ENCODE measurements at regions not wholly inside any gene's neighbourhood (a gene's known extent, or its start where the extent isn't known, plus 50 kb on each side); places are given as distances from the start of the nearest gene placed in this dataset.

DNA sequence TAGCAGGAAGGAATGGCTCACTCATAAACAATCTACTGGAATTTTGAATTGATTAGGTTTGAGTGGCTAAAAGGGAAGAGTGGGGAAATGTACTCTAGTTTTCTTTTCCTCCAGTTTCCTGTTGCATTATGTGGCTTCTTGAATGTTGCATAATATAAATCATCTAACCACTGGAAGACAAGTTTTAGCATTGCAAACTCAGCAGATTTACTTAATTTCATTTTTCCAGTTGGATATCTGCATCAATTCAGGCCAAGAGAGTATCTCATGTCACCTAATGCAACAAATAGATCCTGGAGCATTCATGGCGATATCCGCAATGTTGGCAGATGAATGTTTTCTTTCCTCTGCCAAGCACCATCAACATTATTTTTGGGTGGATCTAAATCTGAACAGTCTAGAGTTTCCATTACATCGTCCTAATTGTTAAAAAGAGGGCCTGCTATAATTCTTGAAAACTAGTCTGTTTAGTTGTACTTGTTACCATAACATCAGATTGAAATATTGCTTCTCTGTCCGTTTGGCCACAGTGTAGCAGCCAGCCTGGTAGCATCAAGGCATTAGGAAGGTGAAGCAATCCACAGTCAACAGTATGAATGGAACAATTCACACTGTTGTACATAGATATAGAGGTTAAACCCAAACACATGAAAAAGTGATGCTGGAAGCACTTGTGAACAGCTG is 544.2 kb downstream of the ETNK1 start:
- DNase-seq (ENCODE audit: low spot score): no peak

- DNase-seq (ENCODE audit: low spot score): no peak
These were observed 544.7 kb downstream of the ETNK1 start for GRCh38 chr12:23169696-23170013.

GRCh38 chr12:23174917-23175316 is 549.9 kb downstream of the ETNK1 start:
- DNase-seq (ENCODE audit: low spot score): no peak

GRCh38 chr12:23185346-23185745 is 560.4 kb downstream of the ETNK1 start:
- no peak for DNase-seq (ENCODE audit: low spot score)

DNA sequence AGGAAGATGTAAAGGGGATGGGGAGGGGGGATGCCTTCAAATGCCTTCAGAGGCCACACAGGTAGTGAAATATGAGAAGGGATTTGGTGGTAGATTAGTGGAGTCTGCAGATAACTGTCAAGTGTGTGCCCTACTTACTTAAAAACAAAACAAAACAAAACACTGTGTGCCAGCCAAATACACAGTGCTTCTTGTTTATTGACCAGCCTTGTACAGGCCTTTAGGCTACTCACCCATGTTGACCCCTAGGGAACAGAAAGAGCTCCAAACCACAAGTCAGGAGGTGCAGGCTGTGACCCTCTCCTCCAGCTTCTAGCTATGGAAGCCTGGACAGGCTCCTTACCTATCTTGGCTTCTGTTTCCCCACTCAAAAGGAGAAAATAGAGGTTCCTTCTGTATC is 562.0 kb downstream of the ETNK1 start:
- no peak for DNase-seq (ENCODE audit: low spot score)

- DNase-seq (ENCODE audit: low spot score): no peak
These were observed 568.6 kb downstream of the ETNK1 start for GRCh38 chr12:23193552-23193951.

DNA sequence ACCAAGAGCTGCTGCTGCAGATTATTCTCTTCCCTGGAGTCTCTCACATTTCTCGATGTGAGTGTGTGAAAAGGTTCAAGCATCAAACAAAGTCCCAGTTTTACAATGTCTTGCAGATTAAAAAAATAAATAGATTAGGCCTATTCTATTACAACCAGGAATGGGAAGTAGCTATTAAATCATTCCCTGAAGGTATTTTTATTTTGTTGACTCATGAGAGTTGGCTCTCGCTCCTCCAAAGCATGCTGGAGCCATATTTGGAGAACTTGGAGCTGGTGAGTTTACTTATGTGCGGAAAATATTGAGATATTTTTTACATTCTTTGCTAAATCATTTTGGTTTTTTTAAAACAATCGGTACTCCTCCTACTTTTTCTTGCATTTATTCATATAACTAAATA is 572.3 kb downstream of the ETNK1 start:
- peak; percentile 7 for DNase-seq (ENCODE audit: low spot score)

DNA sequence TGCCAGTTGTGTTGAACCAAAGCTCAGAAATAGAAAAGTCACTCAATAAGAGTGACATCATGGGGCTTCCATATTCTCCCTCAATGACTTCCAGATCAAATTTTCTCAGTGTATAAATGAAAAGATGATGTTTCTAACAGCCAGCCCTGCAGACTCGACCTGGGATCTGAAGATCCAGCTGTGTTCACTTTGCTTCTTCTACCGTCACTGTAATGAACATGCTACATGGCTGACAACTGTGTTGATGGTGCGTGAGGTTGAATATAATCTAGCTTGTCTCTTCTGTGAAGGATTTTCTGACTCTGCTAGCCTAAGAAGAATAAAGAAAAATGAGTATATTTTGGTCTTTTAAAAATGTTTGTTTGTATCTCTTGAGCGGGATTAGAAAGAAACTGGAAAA is 577.8 kb downstream of the ETNK1 start:
- no peak for DNase-seq (ENCODE audit: low spot score)

- DNase-seq (ENCODE audit: low spot score): peak; percentile 68
These were observed 580.2 kb downstream of the ETNK1 start for GRCh38 chr12:23204933-23205778.

DNA sequence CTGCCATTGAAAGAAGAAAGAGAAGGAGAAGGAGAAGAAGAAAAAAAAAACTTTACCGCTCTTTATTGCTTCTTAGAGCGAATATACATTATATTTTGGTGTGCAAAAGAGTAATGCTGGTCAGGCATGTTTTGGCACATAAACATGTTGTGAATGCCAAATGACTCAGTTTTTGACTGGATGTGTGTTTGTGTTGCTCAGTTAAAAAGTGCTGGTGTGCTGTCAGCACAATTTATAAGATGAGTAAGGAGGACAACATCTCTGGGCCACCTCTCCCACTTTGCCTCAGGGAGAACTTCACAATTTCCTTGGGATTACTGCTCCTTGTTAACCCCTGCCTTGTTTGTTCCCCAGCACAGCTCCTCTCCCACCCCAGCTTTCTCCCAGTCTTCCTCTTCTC is 584.8 kb downstream of the ETNK1 start:
- DNase-seq (ENCODE audit: low spot score): no peak

- DNase-seq (ENCODE audit: low spot score): no peak
These were observed 585.6 kb downstream of the ETNK1 start for GRCh38 chr12:23210573-23210972.

DNA sequence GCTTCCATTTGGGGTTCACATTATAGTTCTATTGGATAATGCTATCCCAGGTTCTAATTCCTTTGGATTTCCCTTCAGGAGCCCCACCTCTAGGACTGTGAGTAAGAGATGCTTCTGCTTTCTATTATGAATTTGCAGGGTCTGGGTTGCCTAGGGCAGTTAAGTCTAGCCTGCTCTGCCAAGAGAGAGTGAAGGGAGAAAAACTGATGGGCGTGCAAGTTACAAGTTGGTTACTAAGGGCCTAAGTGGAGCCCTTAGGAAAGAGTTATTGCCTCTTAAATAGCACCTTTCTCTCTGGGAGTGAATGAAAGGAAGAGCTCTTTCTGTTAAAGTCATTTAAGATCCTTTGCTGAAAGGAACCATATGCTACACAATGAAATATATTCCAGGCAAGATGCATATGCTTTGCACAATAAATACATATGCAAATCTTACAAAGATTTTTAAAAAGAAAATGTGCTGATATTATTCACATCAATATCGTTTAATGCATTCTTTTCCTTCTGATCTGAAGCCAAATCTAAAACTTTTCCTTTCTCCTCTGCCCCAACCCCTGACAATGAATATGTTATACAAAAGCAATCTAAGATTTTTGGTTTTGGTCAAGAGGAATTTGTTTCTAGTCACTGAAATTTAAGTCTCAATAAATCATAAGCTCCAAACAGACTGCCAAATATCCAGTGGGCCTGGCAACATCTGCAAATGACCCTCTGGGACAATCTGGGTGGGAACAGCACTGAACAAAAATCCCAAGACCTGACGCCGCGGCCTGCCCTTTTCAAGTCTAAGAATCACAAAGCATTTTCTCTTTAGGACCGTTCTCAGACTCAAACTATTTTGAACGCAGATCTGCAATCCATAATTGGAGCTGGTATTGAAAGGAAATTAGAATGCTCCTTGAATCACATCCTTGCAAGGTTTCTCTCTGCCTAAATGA is 586.7 kb downstream of the ETNK1 start:
- DNase-seq (ENCODE audit: low spot score): no peak

DNA sequence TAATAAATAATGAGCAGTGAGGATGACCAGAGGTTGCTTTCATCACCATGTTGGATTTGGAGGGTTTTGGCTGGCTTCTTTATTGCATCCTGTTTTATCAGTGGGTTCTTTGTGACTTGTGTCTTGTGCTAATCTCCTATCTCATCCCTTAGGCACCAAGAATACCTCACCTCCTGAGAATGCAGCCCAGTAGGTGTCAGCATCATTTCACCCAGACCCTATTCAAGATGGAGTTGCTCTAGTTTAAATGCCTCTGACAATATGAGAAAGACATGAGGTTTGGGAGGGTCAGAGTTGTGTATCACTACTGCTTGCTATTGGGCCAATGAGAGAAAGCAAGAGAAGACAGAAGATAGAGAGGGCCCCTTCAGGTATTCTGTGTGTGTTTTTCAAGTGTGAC is 592.2 kb downstream of the ETNK1 start:
- no peak for DNase-seq (ENCODE audit: low spot score)

DNA sequence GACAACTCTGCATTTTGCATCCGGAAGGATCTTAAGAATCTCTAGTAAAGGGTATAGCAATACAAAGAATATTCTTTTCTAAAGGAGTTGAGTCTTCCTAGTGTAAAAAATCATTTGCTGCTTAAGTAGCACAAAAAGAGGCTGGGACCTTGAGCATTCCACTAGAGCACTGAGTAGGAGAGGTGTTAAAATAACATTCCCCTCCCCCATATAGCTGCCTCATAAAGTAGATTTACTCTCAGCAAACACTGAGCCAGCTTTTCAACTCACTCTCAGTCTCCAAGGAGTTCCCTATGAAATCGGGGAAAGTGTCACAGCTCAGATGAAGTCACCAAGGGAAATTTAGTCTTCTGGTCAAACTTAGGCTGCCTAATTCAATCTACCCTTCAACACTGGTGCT is 592.7 kb downstream of the ETNK1 start:
- DNase-seq (ENCODE audit: low spot score): no peak

GRCh38 chr12:23221066-23221465 is 596.1 kb downstream of the ETNK1 start:
- DNase-seq (ENCODE audit: low spot score): peak; percentile 12

DNA sequence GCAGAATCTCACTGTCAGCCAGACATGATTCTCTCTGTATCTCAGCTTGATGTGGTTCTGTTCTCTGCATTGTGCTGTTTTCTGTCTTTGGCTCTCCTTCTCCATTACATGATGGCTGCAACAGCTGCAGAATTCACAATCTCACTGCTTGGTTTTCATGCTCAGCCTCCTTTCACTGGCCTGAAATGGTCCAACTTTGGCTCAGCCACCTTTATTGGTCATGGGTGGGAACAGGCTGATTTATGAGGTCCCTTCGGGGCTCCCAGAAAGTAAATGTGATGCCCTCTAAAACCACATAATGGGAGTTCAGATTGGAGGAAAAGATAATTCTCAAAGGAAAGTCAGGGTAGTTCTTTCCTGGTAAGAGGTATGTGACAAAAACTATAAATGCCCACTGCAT is 597.0 kb downstream of the ETNK1 start:
- no peak for DNase-seq (ENCODE audit: low spot score)

GRCh38 chr12:23222801-23223200 is 597.8 kb downstream of the ETNK1 start:
- no peak for DNase-seq (ENCODE audit: low spot score)

DNA sequence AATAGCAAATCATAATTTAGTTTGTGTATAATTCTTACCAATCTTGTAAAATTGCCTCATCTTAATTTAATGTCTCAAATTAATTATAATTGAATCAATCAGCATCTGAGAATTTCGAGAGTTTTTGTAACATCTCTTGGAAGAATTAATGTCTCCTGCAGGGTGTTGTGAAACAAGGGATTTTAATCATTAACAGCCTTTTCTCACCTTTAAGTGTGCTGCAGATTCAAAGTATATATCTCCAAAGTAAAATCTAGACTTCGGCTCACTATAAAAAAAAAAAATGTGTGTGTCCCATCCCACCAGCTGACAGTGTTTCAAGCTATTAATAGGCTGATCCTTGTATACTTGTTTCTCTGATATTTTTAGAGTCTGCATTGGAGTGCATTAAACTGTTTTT is 603.1 kb downstream of the ETNK1 start:
- no peak for DNase-seq (ENCODE audit: low spot score)

DNA sequence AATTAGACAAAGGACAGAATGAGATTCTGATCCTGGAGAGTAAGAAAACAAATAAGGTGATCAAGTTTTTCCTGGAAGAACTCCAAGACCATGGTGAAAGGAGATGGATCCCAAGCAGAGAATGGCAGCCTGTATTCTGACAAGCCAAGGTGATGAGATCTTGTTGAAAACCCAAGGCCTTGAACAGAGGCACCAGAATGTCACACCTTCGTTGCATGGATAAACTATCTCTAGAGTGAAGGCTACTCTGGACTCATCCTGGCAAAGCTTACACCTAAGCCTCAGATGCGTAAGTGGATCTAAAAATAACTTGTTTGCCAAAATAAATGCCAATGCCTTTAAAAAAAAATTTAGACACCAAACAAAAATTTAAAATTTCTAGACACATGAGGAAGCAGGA is 605.9 kb downstream of the ETNK1 start:
- no peak for DNase-seq (ENCODE audit: low spot score)

DNA sequence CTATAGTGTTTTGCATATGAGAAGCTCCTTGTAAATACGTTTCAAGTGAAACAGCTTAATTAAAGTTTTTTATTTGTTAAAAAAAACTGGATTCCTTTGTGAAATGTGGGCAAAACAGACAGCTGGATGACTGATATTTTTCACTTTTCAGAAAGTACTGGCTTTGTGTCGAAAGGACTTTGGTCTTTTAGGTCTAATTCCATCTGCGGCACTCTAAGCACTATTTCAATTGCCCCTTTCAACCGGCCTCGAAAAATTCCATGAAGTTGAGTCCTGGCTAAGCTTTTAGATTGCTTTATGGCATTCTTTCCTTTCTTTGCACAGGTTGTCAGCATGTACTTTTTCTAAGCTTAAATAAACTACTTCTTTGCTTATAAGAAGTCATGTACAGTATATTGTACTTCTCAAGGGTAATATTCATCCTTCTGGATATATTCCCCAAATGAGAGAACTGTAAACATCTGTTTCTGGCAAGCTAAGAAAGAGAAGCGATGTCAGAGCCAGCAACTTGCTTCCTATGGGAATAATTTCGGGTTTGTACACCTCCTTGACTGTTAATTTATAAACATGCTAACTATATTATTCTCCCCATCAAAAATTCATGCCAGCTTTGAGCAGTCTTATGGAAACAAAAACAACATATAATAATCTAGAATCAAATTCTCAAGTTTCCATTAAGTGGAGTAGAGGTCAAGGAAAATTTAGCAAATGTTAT is 611.3 kb downstream of the ETNK1 start:
- DNase-seq (ENCODE audit: low spot score): no peak

- DNase-seq (ENCODE audit: low spot score): no peak
These were observed 611.8 kb downstream of the ETNK1 start for GRCh38 chr12:23236811-23237210.

DNA sequence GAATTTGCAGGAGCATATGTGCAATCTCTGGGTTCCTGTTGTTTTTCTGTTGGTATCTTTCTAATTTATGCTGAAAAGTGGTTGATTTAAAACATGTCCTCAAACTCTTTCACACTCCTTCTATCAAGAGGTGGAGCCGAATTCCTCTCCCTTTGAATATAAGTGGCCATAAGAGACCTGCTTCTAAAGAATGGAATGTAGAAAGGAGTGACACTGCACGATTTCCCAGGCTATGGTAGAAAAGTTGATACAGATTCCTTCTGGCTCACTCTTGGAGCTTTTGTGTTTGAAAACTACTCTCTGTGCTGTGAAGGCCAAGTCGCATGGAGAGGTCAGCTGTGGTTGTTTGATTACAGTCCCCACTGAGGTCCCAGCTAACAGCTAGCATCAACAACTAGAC is 613.2 kb downstream of the ETNK1 start:
- no peak for DNase-seq (ENCODE audit: low spot score)

All from H4 (cell line).